ENCODE measurements at regions not wholly inside any gene's neighbourhood (a gene's known extent, or its start where the extent isn't known, plus 50 kb on each side); places are given as distances from the start of the nearest gene placed in this dataset.
A peak's percentile ranks its signal among the peaks of the same experiment; 100 is the strongest.
"Not testable (repeated sequence)": the region's sequence is repeated elsewhere in the genome, so short reads cannot be mapped to it uniquely, and the experiment has no call there.

GRCh38 chr9:13809401-13809800 lies 504.5 kb downstream of the NFIB start:
- no peaks in the 10 kb centered on the region for H3K9me3 ChIP-seq (ENCODE audit: low read depth, low read length)
- H3K27ac ChIP-seq = no peak overlapping the region
- no peaks in the 10 kb centered on the region for H3K36me3 ChIP-seq (ENCODE audit: insufficient read depth, low read length)
- TF ChIP-seq FOXP2 (optimal IDR thresholded peaks at IDR 0.05; ENCODE audit: control extremely low read depth, extremely low read length, insufficient read depth) (no peak), EZH2 (IDR thresholded peaks at IDR 0.05) (no peak), POLR2AphosphoS5 (IDR thresholded peaks at IDR 0.05; ENCODE audit: borderline replicate concordance, low read depth, low read length) (no peak)
- H3K9ac ChIP-seq (ENCODE audit: insufficient read length) = no peak overlapping the region
- DNase-seq (ENCODE audit: low read depth, low spot score) = no peak
- H3K4me3 ChIP-seq = no peak overlapping the region

GRCh38 chr9:13807118-13807517 lies 506.8 kb downstream of the NFIB start:
- TF ChIP-seq FOXP2 (optimal IDR thresholded peaks at IDR 0.05; ENCODE audit: control extremely low read depth, extremely low read length, insufficient read depth) = no peak
- TF ChIP-seq POLR2AphosphoS5 (IDR thresholded peaks at IDR 0.05; ENCODE audit: borderline replicate concordance, low read depth, low read length) = no peak
- TF ChIP-seq EZH2 (IDR thresholded peaks at IDR 0.05) = no peak
- DNase-seq (ENCODE audit: low read depth, low spot score) = no peak
- Histone ChIP-seq H3K4me3 (no peak overlapping the region), H3K9ac (ENCODE audit: insufficient read length) (no peak overlapping the region), H3K36me3 (ENCODE audit: insufficient read depth, low read length) (no peaks in the 10 kb centered on the region), H3K9me3 (ENCODE audit: low read depth, low read length) (no peaks in the 10 kb centered on the region), H3K27ac (no peak overlapping the region)

- H3K4me3 ChIP-seq = no peak overlapping the region
- no peaks in the 10 kb centered on the region for H3K36me3 ChIP-seq (ENCODE audit: insufficient read depth, low read length)
- no peaks in the 10 kb centered on the region for H3K9me3 ChIP-seq (ENCODE audit: low read depth, low read length)
- no peak for DNase-seq (ENCODE audit: low read depth, low spot score)
- no peak overlapping the region for H3K9ac ChIP-seq (ENCODE audit: insufficient read length)
- TF ChIP-seq EZH2 (IDR thresholded peaks at IDR 0.05) (no peak), FOXP2 (optimal IDR thresholded peaks at IDR 0.05; ENCODE audit: control extremely low read depth, extremely low read length, insufficient read depth) (no peak), POLR2AphosphoS5 (IDR thresholded peaks at IDR 0.05; ENCODE audit: borderline replicate concordance, low read depth, low read length) (no peak)
- no peak overlapping the region for H3K27ac ChIP-seq
Observed at GRCh38 chr9:13806714-13807113, 507.2 kb downstream of the NFIB start.

GRCh38 chr9:13805546-13805945 lies 508.4 kb downstream of the NFIB start:
- H3K4me3 ChIP-seq = no peak overlapping the region
- H3K36me3 ChIP-seq (ENCODE audit: insufficient read depth, low read length) = no peaks in the 10 kb centered on the region
- no peak overlapping the region for H3K9ac ChIP-seq (ENCODE audit: insufficient read length)
- H3K27ac ChIP-seq = peak overlapping the region; percentile 29; the same call in 1 of the 2 replicates
- no peak for TF ChIP-seq POLR2AphosphoS5 (IDR thresholded peaks at IDR 0.05; ENCODE audit: borderline replicate concordance, low read depth, low read length)
- TF ChIP-seq EZH2 (IDR thresholded peaks at IDR 0.05) = no peak
- no peak for TF ChIP-seq FOXP2 (optimal IDR thresholded peaks at IDR 0.05; ENCODE audit: control extremely low read depth, extremely low read length, insufficient read depth)
- no peak for DNase-seq (ENCODE audit: low read depth, low spot score)
- H3K9me3 ChIP-seq (ENCODE audit: low read depth, low read length) = no peaks in the 10 kb centered on the region

GRCh38 chr9:13804532-13804931 lies 509.4 kb downstream of the NFIB start:
- Histone ChIP-seq H3K27ac (no peak overlapping the region; the same call in 1 of the 2 replicates), H3K36me3 (ENCODE audit: insufficient read depth, low read length) (no peaks in the 10 kb centered on the region), H3K9me3 (ENCODE audit: low read depth, low read length) (no peaks in the 10 kb centered on the region), H3K9ac (ENCODE audit: insufficient read length) (no peak overlapping the region), H3K4me3 (no peak overlapping the region)
- no peak for DNase-seq (ENCODE audit: low read depth, low spot score)
- no peak for TF ChIP-seq FOXP2 (optimal IDR thresholded peaks at IDR 0.05; ENCODE audit: control extremely low read depth, extremely low read length, insufficient read depth)
- no peak for TF ChIP-seq POLR2AphosphoS5 (IDR thresholded peaks at IDR 0.05; ENCODE audit: borderline replicate concordance, low read depth, low read length)
- TF ChIP-seq EZH2 (IDR thresholded peaks at IDR 0.05) = no peak

- Histone ChIP-seq H3K9me3 (ENCODE audit: low read depth, low read length) (no peaks in the 10 kb centered on the region), H3K27ac (no peak overlapping the region), H3K4me3 (no peak overlapping the region), H3K36me3 (ENCODE audit: insufficient read depth, low read length) (no peaks in the 10 kb centered on the region), H3K9ac (ENCODE audit: insufficient read length) (no peak overlapping the region)
- DNase-seq (ENCODE audit: low read depth, low spot score) = no peak
- TF ChIP-seq EZH2 (IDR thresholded peaks at IDR 0.05) = no peak
- no peak for TF ChIP-seq FOXP2 (optimal IDR thresholded peaks at IDR 0.05; ENCODE audit: control extremely low read depth, extremely low read length, insufficient read depth)
- no peak for TF ChIP-seq POLR2AphosphoS5 (IDR thresholded peaks at IDR 0.05; ENCODE audit: borderline replicate concordance, low read depth, low read length)
Observed at GRCh38 chr9:13800776-13801175, 513.2 kb downstream of the NFIB start.

GRCh38 chr9:13797701-13798100 lies 516.2 kb downstream of the NFIB start:
- H3K9ac ChIP-seq (ENCODE audit: insufficient read length); DNase-seq (ENCODE audit: low read depth, low spot score); H3K9me3 ChIP-seq (ENCODE audit: low read depth, low read length); H3K36me3 ChIP-seq (ENCODE audit: insufficient read depth, low read length); H3K27ac ChIP-seq; H3K4me3 ChIP-seq: not testable (repeated sequence)

- Histone ChIP-seq H3K9me3 (ENCODE audit: low read depth, low read length) (no peaks in the 10 kb centered on the region), H3K9ac (ENCODE audit: insufficient read length) (no peak overlapping the region), H3K27ac (no peak overlapping the region), H3K4me3 (no peak overlapping the region), H3K36me3 (ENCODE audit: insufficient read depth, low read length) (no peaks in the 10 kb centered on the region)
- no peak for DNase-seq (ENCODE audit: low read depth, low spot score)
- TF ChIP-seq FOXP2 (optimal IDR thresholded peaks at IDR 0.05; ENCODE audit: control extremely low read depth, extremely low read length, insufficient read depth) (no peak), EZH2 (IDR thresholded peaks at IDR 0.05) (no peak), POLR2AphosphoS5 (IDR thresholded peaks at IDR 0.05; ENCODE audit: borderline replicate concordance, low read depth, low read length) (no peak)
Observed at GRCh38 chr9:13791816-13792215, 512.3 kb upstream of the MPDZ start.

- TF ChIP-seq FOXP2 (optimal IDR thresholded peaks at IDR 0.05; ENCODE audit: control extremely low read depth, extremely low read length, insufficient read depth) = no peak
- TF ChIP-seq EZH2 (IDR thresholded peaks at IDR 0.05) = no peak
- TF ChIP-seq POLR2AphosphoS5 (IDR thresholded peaks at IDR 0.05; ENCODE audit: borderline replicate concordance, low read depth, low read length) = no peak
- no peak overlapping the region for H3K27ac ChIP-seq
- DNase-seq (ENCODE audit: low read depth, low spot score) = no peak
- no peaks in the 10 kb centered on the region for H3K36me3 ChIP-seq (ENCODE audit: insufficient read depth, low read length)
- no peak overlapping the region for H3K9ac ChIP-seq (ENCODE audit: insufficient read length)
- H3K4me3 ChIP-seq = no peak overlapping the region
- H3K9me3 ChIP-seq (ENCODE audit: low read depth, low read length) = no peaks in the 10 kb centered on the region
Observed at GRCh38 chr9:13790055-13790454, 510.6 kb upstream of the MPDZ start.

All from SK-N-MC (cell line).